Mononuclear cell (primary cell): ENCODE measurements at regions not wholly inside any gene's neighbourhood (a gene's known extent, or its start where the extent isn't known, plus 50 kb on each side); places are given as distances from the start of the nearest gene placed in this dataset.
"Not testable (repeated sequence)": the region's sequence is repeated elsewhere in the genome, so short reads cannot be mapped to it uniquely, and the experiment has no call there.

Experiments
- H3K27me3 ChIP-seq: 2 replicates; pipeline ENCODE4 v1.6.0; 2011; ENCODE audit warnings: low read length, control low read depth; ENCODE audit not compliant: insufficient read depth
- H3K4me1 ChIP-seq: 2 replicates; pipeline ENCODE4 v1.5.1; 2011; ENCODE audit warnings: mild to moderate bottlenecking, low read length, control low read depth; ENCODE audit not compliant: insufficient read depth
- H3K4me3 ChIP-seq: 2 replicates; pipeline ENCODE4 v1.5.1; 2011; ENCODE audit warnings: mild to moderate bottlenecking, low read length, moderate library complexity
- H3K9me3 ChIP-seq: 2 replicates; pipeline ENCODE4 v1.5.1; 2011; ENCODE audit warnings: low read depth, mild to moderate bottlenecking, control low read depth, low read length

- H3K4me1 ChIP-seq: no peaks in the 10 kb centered on the region
- H3K27me3 ChIP-seq: no peaks in the 10 kb centered on the region
- H3K4me3 ChIP-seq: no peak overlapping the region
- no peaks in the 10 kb centered on the region for H3K9me3 ChIP-seq
These were observed 929.1 kb downstream of the LTN1 start for GRCh38 chr21:28063241-28064216.

GRCh38 chr21:28052956-28053355, 939.7 kb downstream of the LTN1 start:
- H3K27me3 ChIP-seq, H3K9me3 ChIP-seq, H3K4me1 ChIP-seq, H3K4me3 ChIP-seq: not testable (repeated sequence)

GRCh38 chr21:28051649-28052048, 941.0 kb downstream of the LTN1 start:
- H3K4me1 ChIP-seq, H3K27me3 ChIP-seq, H3K4me3 ChIP-seq, H3K9me3 ChIP-seq: not testable (repeated sequence)

GRCh38 chr21:28035692-28036091, 957.0 kb downstream of the LTN1 start:
- H3K27me3 ChIP-seq, H3K4me3 ChIP-seq, H3K4me1 ChIP-seq, H3K9me3 ChIP-seq: not testable (repeated sequence)

GRCh38 chr21:28034916-28035315, 957.8 kb downstream of the LTN1 start:
- H3K4me3 ChIP-seq, H3K4me1 ChIP-seq, H3K9me3 ChIP-seq, H3K27me3 ChIP-seq: not testable (repeated sequence)

GRCh38 chr21:28034334-28034733, 958.3 kb downstream of the LTN1 start:
- not testable (repeated sequence) for H3K9me3 ChIP-seq

GRCh38 chr21:28032652-28033051, 960.0 kb downstream of the LTN1 start:
- not testable (repeated sequence) for H3K27me3 ChIP-seq, H3K4me3 ChIP-seq, H3K4me1 ChIP-seq, H3K9me3 ChIP-seq

More at GRCh38 chr21:28034334-28034733, 958.3 kb downstream of the LTN1 start:
- H3K27me3 ChIP-seq, H3K4me3 ChIP-seq, H3K4me1 ChIP-seq: not testable (repeated sequence)

- not testable (repeated sequence) for H3K4me1 ChIP-seq, H3K9me3 ChIP-seq, H3K27me3 ChIP-seq, H3K4me3 ChIP-seq
These were observed 961.6 kb downstream of the LTN1 start for GRCh38 chr21:28031066-28031465.

- Histone ChIP-seq H3K27me3 (no peaks in the 10 kb centered on the region), H3K9me3 (no peaks in the 10 kb centered on the region), H3K4me3 (no peak overlapping the region), H3K4me1 (no peaks in the 10 kb centered on the region)
These were observed 967.6 kb downstream of the LTN1 start for GRCh38 chr21:28025111-28025510.

GRCh38 chr21:28018741-28019669, 973.7 kb downstream of the LTN1 start:
- no peaks in the 10 kb centered on the region for H3K27me3 ChIP-seq
- no peaks in the 10 kb centered on the region for H3K9me3 ChIP-seq
- H3K4me3 ChIP-seq: no peak overlapping the region
- H3K4me1 ChIP-seq: no peaks in the 10 kb centered on the region

GRCh38 chr21:28018213-28018612, 974.5 kb downstream of the LTN1 start:
- H3K4me3 ChIP-seq: no peak overlapping the region
- H3K27me3 ChIP-seq: no peaks in the 10 kb centered on the region
- no peaks in the 10 kb centered on the region for H3K9me3 ChIP-seq
- H3K4me1 ChIP-seq: no peaks in the 10 kb centered on the region

- H3K4me1 ChIP-seq: no peaks in the 10 kb centered on the region
- no peak overlapping the region for H3K4me3 ChIP-seq
- H3K27me3 ChIP-seq: no peaks in the 10 kb centered on the region
- H3K9me3 ChIP-seq: no peaks in the 10 kb centered on the region
These were observed 976.1 kb downstream of the LTN1 start for GRCh38 chr21:28016571-28016970.

GRCh38 chr21:28013123-28013522, 979.6 kb downstream of the LTN1 start:
- not testable (repeated sequence) for H3K27me3 ChIP-seq, H3K4me1 ChIP-seq, H3K4me3 ChIP-seq, H3K9me3 ChIP-seq

GRCh38 chr21:28011970-28012369, 980.7 kb downstream of the LTN1 start:
- H3K9me3 ChIP-seq, H3K4me3 ChIP-seq, H3K27me3 ChIP-seq, H3K4me1 ChIP-seq: not testable (repeated sequence)

GRCh38 chr21:28008245-28008644, 984.4 kb downstream of the LTN1 start:
- H3K4me3 ChIP-seq, H3K4me1 ChIP-seq, H3K27me3 ChIP-seq, H3K9me3 ChIP-seq: not testable (repeated sequence)
